Cardiac fibroblast (primary cell): ENCODE measurements at regions not wholly inside any gene's neighbourhood (a gene's known extent, or its start where the extent isn't known, plus 50 kb on each side); places are given as distances from the start of the nearest gene placed in this dataset.

Experiments
- DNase-seq, 2 donors: peaks; one replicate each; pipeline versions ENCODE4 v3.0.0 to v3.0.0-alpha.2; 2010; ENCODE audit warnings: low read depth in 2 of 2
- H3K4me3 ChIP-seq, 2 donors: replicated peaks in 1 of 2; 1 replicate in 1 of 2; 2 replicates in 1 of 2; pipeline ENCODE4 v1.5.1; 2011; ENCODE audit warnings: low read depth in 2 of 2, low read length in 2 of 2, mild to moderate bottlenecking in 2 of 2, moderate library complexity in 1 of 2
- TF ChIP-seq, protein P1 (sequence below): IDR thresholded peaks from one replicate; pipeline ENCODE4 v1.5.1; 2011; ENCODE audit warnings: low read depth, mild to moderate bottlenecking, low read length, inconsistent platforms

DNA sequence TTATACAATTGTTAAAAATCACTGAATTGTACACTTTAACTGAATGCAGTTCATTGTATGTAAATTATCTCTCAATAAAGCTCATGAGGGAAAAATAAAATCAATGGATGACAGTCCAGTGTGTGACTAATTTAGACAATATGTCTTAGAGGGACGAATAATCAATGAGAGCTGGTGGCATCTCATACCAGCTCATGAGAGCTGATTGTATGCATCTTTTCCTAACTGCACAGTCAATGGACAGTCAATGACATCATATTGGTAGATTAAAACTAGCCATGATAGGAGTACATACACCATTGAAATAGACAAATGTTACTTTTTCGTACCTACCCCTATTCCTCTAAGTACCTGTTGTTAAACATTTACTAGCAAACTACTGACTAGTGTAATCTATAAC lies 946.1 kb downstream of the SQOR start:
- no peak overlapping the region for H3K4me3 ChIP-seq
- TF ChIP-seq, protein P1, sequence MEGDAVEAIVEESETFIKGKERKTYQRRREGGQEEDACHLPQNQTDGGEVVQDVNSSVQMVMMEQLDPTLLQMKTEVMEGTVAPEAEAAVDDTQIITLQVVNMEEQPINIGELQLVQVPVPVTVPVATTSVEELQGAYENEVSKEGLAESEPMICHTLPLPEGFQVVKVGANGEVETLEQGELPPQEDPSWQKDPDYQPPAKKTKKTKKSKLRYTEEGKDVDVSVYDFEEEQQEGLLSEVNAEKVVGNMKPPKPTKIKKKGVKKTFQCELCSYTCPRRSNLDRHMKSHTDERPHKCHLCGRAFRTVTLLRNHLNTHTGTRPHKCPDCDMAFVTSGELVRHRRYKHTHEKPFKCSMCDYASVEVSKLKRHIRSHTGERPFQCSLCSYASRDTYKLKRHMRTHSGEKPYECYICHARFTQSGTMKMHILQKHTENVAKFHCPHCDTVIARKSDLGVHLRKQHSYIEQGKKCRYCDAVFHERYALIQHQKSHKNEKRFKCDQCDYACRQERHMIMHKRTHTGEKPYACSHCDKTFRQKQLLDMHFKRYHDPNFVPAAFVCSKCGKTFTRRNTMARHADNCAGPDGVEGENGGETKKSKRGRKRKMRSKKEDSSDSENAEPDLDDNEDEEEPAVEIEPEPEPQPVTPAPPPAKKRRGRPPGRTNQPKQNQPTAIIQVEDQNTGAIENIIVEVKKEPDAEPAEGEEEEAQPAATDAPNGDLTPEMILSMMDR = no peak
- no peak for DNase-seq

DNA sequence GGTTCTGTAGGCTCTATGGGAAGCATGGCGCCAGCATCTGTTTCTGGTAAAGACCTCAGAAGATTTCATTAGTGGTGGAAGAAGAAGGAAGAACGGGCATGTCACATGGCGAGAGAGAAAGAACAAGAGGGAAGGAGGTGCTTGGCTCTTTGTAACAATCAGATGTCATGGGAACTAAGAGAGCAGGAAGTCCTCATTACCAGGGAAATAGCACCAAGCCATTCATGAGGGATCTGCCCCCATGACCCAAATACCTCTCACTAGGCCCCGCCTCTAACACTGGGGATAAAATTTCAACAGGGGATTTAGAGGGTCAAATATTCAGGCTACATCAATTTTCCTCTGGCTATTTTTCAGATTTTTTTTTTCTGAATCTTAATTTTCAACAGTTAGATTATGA lies 954.3 kb downstream of the SQOR start:
- TF ChIP-seq, protein P1 = no peak
- DNase-seq = no peak
- no peak overlapping the region for H3K4me3 ChIP-seq

DNA sequence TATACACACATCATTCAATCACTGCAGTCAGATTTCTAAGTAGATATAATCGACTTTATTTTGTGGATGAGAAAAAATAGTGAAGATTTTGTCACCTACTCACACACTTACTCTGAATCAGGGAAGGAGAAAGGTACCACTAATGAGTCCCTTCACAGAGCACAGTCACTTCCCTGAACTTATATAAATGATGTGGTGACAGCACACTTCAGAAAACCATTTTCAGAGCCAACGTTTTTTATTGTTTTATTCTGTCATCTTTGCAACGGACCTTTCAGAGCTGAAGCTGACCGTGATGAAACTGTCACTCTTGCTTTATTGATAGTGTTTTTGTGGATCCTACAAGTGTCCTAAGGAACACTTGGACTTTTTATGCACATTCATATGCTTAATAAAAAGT lies 956.6 kb downstream of the SQOR start:
- no peak for DNase-seq
- TF ChIP-seq, protein P1 = no peak
- H3K4me3 ChIP-seq = no peak overlapping the region

DNA sequence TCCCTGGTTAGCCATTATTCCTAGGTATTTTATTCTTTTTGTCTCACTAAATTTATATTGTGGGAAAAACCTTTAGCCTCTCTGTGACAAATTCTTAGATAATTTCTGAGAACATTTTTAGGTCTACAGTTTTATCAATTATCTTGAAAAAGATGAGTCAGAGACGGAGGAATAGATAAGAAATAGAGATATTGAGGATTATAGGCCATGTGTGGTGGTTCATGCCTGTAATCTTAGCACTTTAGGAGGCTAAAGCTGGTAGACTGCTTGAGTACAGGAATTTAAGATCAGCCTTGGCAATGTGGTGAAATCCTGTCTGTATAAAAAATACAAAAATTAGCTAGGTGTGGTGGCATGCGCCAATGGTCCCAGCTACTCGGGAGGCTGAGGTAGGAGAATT lies 960.2 kb downstream of the SQOR start:
- no peak for DNase-seq
- TF ChIP-seq, protein P1 = no peak

DNA sequence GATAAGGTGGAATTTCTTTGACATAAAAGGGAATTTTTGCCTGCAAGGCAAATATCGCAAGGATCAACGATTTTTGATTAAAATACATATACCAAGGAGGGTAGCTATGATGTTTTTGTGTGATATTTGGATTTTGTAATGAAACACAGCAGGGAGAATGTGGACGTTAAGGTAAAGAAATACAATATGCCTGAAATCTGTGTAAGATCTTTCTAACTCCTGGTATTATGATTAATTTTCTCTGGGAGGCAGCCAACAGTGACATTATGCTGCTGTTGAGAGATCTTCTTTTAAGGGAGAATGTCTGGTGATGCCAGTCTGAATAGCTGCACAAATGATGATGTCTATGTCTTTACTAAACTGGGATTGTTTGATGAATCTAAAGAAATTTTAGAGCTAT lies 972.2 kb downstream of the SQOR start:
- TF ChIP-seq, protein P1 = no peak
- no peak for DNase-seq

More for the DNA sequence above, 960.2 kb downstream of the SQOR start:
- H3K4me3 ChIP-seq = no peak overlapping the region

DNA sequence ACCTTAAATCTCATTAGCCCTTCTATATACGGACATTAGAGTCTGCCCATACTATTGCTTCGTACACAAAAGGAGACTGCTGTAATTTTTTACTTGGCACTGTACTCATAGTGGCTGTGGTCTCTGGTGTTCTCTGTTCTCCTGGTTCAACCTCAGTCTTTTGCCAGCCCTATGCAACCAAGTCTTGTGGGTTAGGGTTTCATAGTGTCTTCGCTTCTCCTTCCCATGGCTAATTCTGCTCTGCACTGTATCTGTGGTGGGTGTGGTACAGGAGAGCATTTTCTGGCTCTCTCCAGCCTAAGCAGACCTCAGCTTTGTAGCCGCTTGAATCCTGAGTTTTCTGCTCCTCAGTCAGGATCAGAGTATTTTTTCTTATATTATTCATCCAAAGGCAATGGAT lies 981.2 kb downstream of the SQOR start:
- no peak for DNase-seq
- TF ChIP-seq, protein P1 = no peak
- H3K4me3 ChIP-seq = no peak overlapping the region

More for the DNA sequence above, 972.2 kb downstream of the SQOR start:
- H3K4me3 ChIP-seq = no peak overlapping the region

DNA sequence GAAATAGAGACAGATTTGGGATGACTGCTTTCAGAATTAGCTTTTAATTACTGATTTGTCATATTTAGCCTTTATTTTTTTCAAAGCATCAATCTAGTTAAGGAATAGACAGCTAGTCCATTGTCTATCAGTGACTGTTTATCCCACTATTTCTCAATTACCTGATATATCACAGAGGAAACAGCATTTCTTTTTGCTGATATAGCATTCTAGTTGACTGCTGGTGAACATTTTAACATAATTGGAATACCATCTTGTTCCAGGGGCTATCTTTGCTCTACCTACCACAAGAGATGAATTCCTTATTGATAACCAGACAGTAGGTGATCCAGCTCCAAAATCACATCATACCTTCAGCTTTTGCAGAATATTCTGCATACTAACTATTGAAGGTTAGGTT lies 982.7 kb downstream of the SQOR start:
- TF ChIP-seq, protein P1 = no peak
- no peak overlapping the region for H3K4me3 ChIP-seq
- DNase-seq = no peak
